ENCODE measurements at regions not wholly inside any gene's neighbourhood (a gene's known extent, or its start where the extent isn't known, plus 50 kb on each side); places are given as distances from the start of the nearest gene placed in this dataset.

DNA sequence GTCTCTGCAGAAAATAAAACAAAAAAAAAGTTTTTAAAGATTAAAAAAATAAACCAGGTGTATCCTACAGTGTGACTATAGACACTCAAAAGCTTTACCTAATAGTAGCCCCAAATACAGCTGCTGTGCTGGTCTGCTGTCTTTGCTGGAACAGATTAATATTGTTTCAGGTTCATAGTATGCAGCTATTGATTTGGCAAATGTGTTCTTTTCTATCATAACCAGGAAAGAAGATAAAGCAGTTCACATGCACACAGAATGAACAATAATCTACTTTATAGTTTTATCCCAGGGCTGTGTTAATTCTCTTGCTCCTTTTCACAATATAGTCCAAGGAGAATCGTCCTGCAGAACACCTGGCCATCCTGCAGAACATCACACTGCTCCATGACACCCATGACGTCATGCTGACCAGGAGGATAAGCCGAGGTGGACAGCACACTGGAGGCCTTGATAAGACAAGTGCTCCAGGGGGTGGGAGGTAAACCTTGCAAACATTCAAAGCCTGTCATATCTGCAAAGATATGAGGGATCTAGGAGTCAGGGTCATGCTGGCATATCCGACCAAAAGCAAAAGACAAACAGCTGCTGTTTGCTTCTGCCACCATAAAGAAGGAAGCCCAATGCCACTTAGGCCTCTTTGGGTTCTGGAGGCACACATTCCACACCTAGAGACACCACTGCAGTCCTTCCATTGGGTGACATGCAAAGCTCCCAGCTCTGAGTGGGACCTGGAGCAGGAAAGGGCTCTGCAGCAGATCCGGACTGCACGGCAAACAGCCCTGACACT is 86.1 kb upstream of the SLC2A1 start (continued):
- TF ChIP-seq, protein P1, sequence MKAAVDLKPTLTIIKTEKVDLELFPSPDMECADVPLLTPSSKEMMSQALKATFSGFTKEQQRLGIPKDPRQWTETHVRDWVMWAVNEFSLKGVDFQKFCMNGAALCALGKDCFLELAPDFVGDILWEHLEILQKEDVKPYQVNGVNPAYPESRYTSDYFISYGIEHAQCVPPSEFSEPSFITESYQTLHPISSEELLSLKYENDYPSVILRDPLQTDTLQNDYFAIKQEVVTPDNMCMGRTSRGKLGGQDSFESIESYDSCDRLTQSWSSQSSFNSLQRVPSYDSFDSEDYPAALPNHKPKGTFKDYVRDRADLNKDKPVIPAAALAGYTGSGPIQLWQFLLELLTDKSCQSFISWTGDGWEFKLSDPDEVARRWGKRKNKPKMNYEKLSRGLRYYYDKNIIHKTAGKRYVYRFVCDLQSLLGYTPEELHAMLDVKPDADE (IDR thresholded peaks at IDR 0.05): no peak
- no peak for TF ChIP-seq EZH2phosphoT487 (IDR thresholded peaks at IDR 0.05; ENCODE audit: unreplicated experiment)
- no peak for TF ChIP-seq JUNB (IDR thresholded peaks at IDR 0.05; ENCODE audit: unreplicated experiment)
- TF ChIP-seq ZNF331 (CRISPR knock-in tag; IDR thresholded peaks at IDR 0.05; ENCODE audit: low read depth): no peak

DNA sequence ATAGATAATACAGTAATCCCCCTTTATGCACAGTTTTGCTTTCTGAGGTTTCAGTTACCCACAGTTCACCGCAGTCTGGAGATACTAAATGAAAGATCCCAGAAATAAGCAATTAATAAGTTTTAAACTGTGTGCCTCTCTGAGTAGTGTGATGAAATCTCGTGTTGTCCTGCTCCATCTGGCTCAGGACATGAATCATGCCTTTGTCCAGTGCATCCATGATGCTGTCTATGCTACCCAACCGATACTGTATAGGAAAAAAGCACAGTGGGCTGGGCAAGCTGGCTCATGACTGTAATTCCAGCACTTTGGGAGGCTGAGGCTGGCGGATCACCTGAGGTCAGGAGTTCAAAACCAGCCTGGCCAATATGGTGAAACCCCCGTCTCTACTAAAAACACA is 85.0 kb upstream of the SLC2A1 start:
- Histone ChIP-seq H3K27ac (ENCODE audit: low read depth) (no peak overlapping the region), H3F3A (replicated peaks; ENCODE audit: low read depth) (no peaks in the 10 kb centered on the region), H3K27me3 (ENCODE audit: insufficient read depth) (no peaks in the 10 kb centered on the region), H3K4me2 (no peak overlapping the region), H3K79me2 (replicated peaks; ENCODE audit: insufficient read depth) (no peaks in the 10 kb centered on the region), H3K36me3 (ENCODE audit: insufficient read depth) (no peaks in the 10 kb centered on the region), H3K4me1 (ENCODE audit: insufficient read depth) (no peaks in the 10 kb centered on the region), H4K20me1 (replicated peaks; ENCODE audit: insufficient read depth) (no peaks in the 10 kb centered on the region), H3K4me3 (no peak overlapping the region), H2AFZ (no peak overlapping the region), H3K9me2 (ENCODE audit: insufficient read depth) (no peaks in the 10 kb centered on the region)
- Mint-ChIP-seq H3K36me3 (ENCODE audit: low read depth) (no peaks in the 10 kb centered on the region), H3K4me3 (no peak overlapping the region), H3K27me3 (ENCODE audit: insufficient read depth, low read depth, poor library complexity) (peaks cover 4% of the 10 kb centered on the region), H3K4me1 (peaks cover 8% of the 10 kb centered on the region), H3K9me3 (no peaks in the 10 kb centered on the region), H3K27ac (no peak overlapping the region)
- TF ChIP-seq, protein P2, sequence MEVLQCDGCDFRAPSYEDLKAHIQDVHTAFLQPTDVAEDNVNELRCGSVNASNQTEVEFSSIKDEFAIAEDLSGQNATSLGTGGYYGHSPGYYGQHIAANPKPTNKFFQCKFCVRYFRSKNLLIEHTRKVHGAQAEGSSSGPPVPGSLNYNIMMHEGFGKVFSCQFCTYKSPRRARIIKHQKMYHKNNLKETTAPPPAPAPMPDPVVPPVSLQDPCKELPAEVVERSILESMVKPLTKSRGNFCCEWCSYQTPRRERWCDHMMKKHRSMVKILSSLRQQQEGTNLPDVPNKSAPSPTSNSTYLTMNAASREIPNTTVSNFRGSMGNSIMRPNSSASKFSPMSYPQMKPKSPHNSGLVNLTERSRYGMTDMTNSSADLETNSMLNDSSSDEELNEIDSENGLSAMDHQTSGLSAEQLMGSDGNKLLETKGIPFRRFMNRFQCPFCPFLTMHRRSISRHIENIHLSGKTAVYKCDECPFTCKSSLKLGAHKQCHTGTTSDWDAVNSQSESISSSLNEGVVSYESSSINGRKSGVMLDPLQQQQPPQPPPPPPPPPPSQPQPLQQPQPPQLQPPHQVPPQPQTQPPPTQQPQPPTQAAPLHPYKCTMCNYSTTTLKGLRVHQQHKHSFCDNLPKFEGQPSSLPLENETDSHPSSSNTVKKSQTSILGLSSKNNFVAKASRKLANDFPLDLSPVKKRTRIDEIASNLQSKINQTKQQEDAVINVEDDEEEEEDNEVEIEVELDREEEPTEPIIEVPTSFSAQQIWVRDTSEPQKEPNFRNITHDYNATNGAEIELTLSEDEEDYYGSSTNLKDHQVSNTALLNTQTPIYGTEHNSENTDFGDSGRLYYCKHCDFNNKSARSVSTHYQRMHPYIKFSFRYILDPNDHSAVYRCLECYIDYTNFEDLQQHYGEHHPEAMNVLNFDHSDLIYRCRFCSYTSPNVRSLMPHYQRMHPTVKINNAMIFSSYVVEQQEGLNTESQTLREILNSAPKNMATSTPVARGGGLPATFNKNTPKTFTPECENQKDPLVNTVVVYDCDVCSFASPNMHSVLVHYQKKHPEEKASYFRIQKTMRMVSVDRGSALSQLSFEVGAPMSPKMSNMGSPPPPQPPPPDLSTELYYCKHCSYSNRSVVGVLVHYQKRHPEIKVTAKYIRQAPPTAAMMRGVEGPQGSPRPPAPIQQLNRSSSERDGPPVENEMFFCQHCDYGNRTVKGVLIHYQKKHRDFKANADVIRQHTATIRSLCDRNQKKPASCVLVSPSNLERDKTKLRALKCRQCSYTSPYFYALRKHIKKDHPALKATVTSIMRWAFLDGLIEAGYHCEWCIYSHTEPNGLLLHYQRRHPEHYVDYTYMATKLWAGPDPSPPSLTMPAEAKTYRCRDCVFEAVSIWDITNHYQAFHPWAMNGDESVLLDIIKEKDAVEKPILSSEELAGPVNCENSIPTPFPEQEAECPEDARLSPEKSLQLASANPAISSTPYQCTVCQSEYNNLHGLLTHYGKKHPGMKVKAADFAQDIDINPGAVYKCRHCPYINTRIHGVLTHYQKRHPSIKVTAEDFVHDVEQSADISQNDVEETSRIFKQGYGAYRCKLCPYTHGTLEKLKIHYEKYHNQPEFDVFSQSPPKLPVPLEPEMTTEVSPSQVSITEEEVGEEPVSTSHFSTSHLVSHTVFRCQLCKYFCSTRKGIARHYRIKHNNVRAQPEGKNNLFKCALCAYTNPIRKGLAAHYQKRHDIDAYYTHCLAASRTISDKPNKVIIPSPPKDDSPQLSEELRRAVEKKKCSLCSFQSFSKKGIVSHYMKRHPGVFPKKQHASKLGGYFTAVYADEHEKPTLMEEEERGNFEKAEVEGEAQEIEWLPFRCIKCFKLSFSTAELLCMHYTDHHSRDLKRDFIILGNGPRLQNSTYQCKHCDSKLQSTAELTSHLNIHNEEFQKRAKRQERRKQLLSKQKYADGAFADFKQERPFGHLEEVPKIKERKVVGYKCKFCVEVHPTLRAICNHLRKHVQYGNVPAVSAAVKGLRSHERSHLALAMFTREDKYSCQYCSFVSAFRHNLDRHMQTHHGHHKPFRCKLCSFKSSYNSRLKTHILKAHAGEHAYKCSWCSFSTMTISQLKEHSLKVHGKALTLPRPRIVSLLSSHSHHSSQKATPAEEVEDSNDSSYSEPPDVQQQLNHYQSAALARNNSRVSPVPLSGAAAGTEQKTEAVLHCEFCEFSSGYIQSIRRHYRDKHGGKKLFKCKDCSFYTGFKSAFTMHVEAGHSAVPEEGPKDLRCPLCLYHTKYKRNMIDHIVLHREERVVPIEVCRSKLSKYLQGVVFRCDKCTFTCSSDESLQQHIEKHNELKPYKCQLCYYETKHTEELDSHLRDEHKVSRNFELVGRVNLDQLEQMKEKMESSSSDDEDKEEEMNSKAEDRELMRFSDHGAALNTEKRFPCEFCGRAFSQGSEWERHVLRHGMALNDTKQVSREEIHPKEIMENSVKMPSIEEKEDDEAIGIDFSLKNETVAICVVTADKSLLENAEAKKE (CRISPR knock-in tag; IDR thresholded peaks at IDR 0.05): no peak
- no peak for TF ChIP-seq STAT1 (IDR thresholded peaks at IDR 0.05; ENCODE audit: unreplicated experiment)
- no peak for TF ChIP-seq JUNB (IDR thresholded peaks at IDR 0.05; ENCODE audit: unreplicated experiment)
- no peak for TF ChIP-seq POLR2AphosphoS5 (IDR thresholded peaks at IDR 0.05; ENCODE audit: low read depth)
- TF ChIP-seq, protein P3, sequence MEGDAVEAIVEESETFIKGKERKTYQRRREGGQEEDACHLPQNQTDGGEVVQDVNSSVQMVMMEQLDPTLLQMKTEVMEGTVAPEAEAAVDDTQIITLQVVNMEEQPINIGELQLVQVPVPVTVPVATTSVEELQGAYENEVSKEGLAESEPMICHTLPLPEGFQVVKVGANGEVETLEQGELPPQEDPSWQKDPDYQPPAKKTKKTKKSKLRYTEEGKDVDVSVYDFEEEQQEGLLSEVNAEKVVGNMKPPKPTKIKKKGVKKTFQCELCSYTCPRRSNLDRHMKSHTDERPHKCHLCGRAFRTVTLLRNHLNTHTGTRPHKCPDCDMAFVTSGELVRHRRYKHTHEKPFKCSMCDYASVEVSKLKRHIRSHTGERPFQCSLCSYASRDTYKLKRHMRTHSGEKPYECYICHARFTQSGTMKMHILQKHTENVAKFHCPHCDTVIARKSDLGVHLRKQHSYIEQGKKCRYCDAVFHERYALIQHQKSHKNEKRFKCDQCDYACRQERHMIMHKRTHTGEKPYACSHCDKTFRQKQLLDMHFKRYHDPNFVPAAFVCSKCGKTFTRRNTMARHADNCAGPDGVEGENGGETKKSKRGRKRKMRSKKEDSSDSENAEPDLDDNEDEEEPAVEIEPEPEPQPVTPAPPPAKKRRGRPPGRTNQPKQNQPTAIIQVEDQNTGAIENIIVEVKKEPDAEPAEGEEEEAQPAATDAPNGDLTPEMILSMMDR (conservative IDR thresholded peaks at IDR 0.05; ENCODE audit: low read depth in 2 of 2): no peak
- no peak for TF ChIP-seq EZH2 (IDR thresholded peaks at IDR 0.05; ENCODE audit: low read depth, unreplicated experiment)
- TF ChIP-seq, protein P1 (IDR thresholded peaks at IDR 0.05): no peak
- TF ChIP-seq NANOG (IDR thresholded peaks at IDR 0.05; ENCODE audit: borderline replicate concordance): no peak
- DNase-seq (ENCODE audit: low spot score): no peak
- ATAC-seq: no peak
